NB4 (cell line): ENCODE measurements at regions not wholly inside any gene's neighbourhood (a gene's known extent, or its start where the extent isn't known, plus 50 kb on each side); places are given as distances from the start of the nearest gene placed in this dataset.

Experiments used
- DNase-seq: peaks from one replicate; pipeline ENCODE4 v3.0.0; 2010; ENCODE audit warnings: low read depth
- H3K4me3 ChIP-seq: one replicate; pipeline ENCODE4 v1.5.1; 2011; ENCODE audit warnings: mild to moderate bottlenecking, low read depth, low read length, moderate library complexity
- MYC ChIP-seq: IDR thresholded peaks from 2 replicates; pipeline ENCODE4 v1.6.1; 2011; ENCODE audit warnings: low read depth, low read length
- POLR2A ChIP-seq: IDR thresholded peaks from 2 replicates; pipeline ENCODE4 v1.6.1; 2011; ENCODE audit warnings: mild to moderate bottlenecking; ENCODE audit not compliant: insufficient read length; ENCODE audit errors: extremely low read depth
- TF ChIP-seq, protein P1 (sequence below): IDR thresholded peaks from 2 replicates; pipeline ENCODE4 v1.6.1; 2011; ENCODE audit warnings: low read depth, low read length
- TF ChIP-seq, protein P2 (sequence below): IDR thresholded peaks from one replicate; pipeline ENCODE4 v1.5.1; 2012; ENCODE audit warnings: low read depth, low read length

GRCh38 chr4:140250989-140251552 lies 97.1 kb upstream of the MAML3 start:
- peak; percentile 73 for DNase-seq
- no peak overlapping the region for H3K4me3 ChIP-seq
- TF ChIP-seq, protein P1, sequence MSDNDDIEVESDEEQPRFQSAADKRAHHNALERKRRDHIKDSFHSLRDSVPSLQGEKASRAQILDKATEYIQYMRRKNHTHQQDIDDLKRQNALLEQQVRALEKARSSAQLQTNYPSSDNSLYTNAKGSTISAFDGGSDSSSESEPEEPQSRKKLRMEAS, result no peak

DNA sequence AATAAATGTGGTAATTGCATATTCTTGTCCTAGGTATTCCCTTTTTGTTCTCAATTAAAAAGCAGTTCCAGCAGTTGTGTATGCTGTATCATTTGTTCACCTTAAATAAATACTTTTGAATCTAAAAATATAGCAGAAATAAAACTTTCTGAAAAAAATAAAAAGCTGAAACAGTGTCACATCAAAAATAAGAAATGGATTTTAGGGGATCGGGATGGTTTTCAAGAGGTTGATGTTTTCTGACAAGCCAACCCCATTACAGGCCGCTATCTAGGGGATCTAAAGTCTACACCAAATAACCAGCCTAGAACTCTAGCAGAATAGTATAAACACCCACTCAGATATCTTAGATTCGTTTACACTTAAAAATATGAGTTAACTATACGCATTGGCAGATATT lies 95.4 kb upstream of the MAML3 start:
- no peak overlapping the region for H3K4me3 ChIP-seq
- DNase-seq, result no peak
- TF ChIP-seq, protein P1, result no peak
- TF ChIP-seq POLR2A (no peak), MYC (no peak)
- TF ChIP-seq, protein P2, sequence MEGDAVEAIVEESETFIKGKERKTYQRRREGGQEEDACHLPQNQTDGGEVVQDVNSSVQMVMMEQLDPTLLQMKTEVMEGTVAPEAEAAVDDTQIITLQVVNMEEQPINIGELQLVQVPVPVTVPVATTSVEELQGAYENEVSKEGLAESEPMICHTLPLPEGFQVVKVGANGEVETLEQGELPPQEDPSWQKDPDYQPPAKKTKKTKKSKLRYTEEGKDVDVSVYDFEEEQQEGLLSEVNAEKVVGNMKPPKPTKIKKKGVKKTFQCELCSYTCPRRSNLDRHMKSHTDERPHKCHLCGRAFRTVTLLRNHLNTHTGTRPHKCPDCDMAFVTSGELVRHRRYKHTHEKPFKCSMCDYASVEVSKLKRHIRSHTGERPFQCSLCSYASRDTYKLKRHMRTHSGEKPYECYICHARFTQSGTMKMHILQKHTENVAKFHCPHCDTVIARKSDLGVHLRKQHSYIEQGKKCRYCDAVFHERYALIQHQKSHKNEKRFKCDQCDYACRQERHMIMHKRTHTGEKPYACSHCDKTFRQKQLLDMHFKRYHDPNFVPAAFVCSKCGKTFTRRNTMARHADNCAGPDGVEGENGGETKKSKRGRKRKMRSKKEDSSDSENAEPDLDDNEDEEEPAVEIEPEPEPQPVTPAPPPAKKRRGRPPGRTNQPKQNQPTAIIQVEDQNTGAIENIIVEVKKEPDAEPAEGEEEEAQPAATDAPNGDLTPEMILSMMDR, result no peak

- peak; percentile 73 for DNase-seq
- TF ChIP-seq, protein P1, result peak; percentile 76
- TF ChIP-seq MYC, result peak; percentile 40; the same call in 1 of the 2 replicates
- TF ChIP-seq POLR2A, result no peak
- TF ChIP-seq, protein P2, result no peak
- no peak overlapping the region for H3K4me3 ChIP-seq
These were observed 93.3 kb upstream of the MAML3 start for GRCh38 chr4:140247237-140247636.

DNA sequence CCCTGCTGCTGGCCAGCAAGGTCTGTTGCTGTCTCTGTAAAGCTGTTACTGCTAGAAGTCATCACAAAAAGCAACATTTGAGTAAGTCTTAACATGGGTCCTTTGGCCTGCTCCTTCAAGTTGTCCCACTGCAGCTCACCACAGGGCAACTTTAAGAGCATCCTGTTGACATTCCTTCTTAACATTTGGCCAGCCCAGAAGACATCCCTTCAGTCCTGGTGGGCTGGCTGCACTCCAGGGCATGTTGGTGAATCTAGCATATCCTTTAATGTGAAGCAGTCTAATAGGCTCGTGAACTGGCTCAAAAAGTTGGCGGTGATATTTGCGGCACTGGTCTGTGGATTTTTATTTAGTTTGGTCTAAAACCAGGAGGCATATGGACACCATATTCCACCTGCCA lies 92.2 kb upstream of the MAML3 start:
- DNase-seq, result no peak
- TF ChIP-seq, protein P2, result no peak
- TF ChIP-seq, protein P1, result no peak
- TF ChIP-seq MYC (no peak), POLR2A (no peak)

DNA sequence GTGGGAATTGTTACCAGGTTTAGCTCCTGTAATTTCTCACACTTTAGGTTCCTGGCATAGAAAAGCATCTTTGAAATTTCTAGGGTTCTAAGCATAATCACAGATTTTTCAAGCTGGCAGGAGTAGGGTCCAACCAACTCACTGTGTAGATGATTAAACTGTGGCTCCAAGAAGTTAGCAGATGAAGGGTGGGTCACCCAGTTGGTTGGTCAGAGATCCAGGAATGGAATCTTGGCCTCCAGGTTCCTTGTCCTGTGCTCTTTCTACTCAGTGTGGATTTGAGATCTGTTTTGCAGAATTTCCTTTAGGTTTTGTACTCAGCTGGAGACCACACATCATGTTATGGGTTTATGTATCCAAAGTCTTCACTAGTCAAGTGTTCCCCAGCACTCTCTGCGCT lies 90.3 kb upstream of the MAML3 start:
- H3K4me3 ChIP-seq, result no peak overlapping the region
- TF ChIP-seq MYC (no peak), POLR2A (no peak)
- TF ChIP-seq, protein P2, result no peak
- TF ChIP-seq, protein P1, result no peak
- no peak for DNase-seq

More for the DNA sequence above, 92.2 kb upstream of the MAML3 start:
- H3K4me3 ChIP-seq, result no peak overlapping the region

- TF ChIP-seq, protein P2, result no peak
- no peak for TF ChIP-seq POLR2A
- TF ChIP-seq MYC, result no peak
- TF ChIP-seq, protein P1, result no peak
- H3K4me3 ChIP-seq, result no peak overlapping the region
- peak; percentile 30 for DNase-seq
These were observed 89.3 kb upstream of the MAML3 start for GRCh38 chr4:140243278-140243753.
